Stimulated activated CD4-positive, alpha-beta T cell treated with anti-CD3 and anti-CD28 coated beads, TNF-alpha, amount 100 ng/mL, for 24 hours (primary cell): ENCODE measurements at regions not wholly inside any gene's neighbourhood (a gene's known extent, or its start where the extent isn't known, plus 50 kb on each side); places are given as distances from the start of the nearest gene placed in this dataset.

Experiments used
- DNase-seq, 3 experiments: peaks; one replicate each; pipeline ENCODE4 v3.0.0-alpha.2; 2020; ENCODE audit warnings: low read depth in 3 of 3

DNA sequence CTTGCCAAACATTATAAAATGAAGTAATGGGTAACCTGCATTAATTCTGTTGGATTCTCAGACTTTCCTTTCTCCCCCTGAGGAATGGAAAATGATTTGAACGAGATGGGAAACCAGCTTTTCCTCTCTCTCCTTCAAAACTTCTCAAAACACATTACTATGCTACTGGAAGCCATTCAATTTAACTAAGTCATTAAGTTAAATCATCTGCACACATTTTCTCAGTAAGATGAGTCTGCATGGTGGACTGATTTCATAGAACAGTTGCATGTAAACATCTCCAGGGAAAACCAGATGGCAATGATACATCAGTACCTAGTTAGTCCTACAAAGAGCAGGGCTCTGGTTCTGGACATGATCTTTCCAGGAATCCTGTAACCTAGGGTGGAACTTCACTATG lies 59.9 kb downstream of the BMP4 start:
- DNase-seq: no peak

DNA sequence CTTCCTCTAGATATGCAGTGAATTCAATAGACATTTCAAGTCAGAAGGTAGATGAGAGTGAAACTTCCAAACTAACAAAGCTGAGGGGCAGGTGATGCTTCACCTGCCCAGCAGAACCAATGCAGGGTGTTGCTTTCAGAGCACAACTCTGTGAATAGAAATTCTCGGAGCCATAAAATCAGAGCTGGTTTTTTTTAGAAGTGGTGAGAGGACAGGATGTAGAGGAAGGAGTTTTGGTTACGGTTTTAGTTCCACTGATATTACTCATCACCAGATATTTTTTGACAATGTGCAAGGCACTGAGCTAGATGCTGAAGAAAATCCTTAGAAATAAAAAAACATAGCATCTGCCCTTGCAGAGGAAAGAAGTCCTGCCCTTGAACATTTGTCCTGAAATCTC lies 62.2 kb downstream of the BMP4 start:
- DNase-seq: no peak

DNA sequence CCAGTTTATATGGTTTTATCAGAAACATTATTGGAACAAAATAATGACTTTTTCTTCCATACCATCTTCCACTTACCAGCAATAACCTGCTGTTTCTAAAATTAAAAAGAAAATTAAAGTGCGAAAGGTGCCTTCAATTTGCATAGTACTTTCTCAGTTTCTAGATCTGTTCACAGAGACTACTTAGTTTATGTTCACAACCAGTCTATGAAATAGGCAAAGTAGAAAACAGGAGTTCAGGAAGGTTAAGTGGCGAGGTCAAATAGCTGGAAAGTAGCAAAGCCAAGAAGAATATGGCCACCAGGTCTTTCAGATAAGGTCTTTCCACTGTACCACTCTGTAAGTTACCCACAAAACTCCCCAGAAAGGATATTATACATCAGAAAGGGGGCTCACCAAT lies 63.3 kb downstream of the BMP4 start:
- DNase-seq: no peak

DNA sequence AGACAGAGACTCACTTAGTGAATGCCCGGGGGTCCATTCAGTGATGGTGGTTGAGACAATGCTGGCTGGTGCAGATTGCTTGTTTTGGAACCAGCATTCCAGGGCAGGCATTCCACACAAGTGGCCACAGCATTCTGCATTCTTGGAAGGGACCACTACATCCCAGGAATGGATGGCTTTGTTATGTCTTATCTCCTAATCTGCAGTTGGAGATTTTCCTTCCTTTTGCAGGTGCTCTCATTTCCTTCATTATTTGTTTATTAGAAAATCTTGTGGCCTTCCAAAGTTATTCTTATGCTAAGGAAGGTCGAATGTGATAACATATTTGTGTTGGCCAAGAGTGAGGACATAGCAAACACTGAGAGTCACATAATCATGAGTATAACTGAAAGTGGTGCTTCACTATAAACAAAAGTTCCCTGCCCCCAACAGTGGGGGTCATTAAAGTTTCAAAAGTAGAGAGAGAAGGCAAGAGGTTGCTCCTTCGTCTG lies 66.0 kb downstream of the BMP4 start:
- no peak for DNase-seq

DNA sequence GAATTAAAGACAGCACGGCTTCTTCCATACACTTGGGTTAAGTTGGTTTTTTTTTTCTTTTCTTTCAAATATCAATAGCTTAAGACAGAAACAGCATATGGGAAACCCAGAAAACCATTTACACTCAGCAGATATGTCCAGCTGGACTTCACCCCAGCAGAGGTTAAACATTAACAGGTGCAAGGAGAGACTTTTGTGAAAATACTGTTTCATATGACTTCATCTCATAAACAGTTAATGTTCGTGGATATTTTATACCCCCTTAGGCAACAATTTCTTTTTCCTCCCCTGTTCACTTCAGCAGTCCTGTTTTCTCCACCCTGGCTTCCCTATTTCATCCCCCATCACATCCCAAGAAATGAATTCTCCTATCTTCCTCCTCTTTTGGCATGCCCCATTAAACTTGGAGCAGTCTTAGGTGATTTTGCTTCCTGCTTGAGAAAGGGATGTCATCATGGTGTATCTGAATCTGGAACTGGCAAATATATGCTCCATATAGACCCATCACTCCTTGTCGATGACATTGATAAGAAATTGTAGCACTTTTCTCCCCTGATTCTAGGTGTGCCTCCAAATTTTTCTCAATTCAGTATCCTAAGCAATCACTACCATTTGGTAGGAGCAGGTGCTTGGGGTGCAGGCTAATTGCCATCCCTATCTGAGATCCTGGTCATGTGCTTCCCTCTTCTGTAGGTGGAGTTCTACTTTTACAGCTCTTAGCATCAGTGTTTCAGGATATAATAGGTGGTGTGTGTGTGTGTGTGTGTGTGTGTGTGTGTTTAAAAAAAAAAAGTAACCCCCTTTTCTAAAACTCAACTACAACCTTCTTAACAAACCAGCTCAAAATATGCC lies 67.9 kb downstream of the BMP4 start:
- DNase-seq: no peak

DNA sequence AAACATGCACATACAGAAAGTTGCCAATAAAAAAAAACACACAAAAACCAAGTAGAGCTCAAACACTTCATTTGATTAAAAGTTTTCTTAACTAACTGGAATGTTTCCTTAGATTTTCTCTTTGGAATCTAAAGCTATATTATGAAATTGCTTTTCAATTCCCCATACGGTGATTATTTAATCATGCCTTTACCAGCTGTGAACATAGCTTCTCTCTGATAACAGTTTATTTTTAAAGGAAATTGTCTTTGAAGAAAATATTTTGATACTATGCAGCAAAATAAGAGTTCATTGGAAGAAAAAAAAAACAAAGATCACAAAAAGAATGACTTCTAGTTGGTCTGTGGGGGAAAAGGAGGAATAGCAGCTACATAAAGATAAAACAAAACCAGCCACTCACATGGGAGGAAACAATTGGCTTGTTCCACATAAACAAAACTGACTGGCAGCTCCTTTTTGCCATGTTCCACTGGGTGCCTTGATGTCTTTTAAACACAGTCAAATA lies 71.4 kb downstream of the BMP4 start:
- DNase-seq: no peak

DNA sequence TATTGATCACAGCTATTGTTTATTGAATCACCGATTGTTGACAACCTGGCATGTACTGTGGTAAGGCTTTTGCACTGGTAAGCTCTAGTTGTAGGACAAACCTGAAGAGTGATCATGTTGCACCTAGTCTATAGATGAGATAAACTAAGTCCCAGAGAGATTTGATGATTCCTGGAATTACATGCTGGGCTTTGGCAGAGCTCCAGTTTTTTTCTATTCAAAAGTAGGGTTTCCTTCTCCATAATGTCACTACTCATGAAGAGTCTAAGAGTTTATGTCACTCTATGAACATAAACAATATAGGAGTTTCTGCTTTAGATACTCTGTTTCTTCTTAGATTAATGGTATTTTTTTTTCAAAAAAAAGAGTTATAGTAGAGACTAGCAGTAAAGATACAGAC lies 72.0 kb downstream of the BMP4 start:
- no peak for DNase-seq

DNA sequence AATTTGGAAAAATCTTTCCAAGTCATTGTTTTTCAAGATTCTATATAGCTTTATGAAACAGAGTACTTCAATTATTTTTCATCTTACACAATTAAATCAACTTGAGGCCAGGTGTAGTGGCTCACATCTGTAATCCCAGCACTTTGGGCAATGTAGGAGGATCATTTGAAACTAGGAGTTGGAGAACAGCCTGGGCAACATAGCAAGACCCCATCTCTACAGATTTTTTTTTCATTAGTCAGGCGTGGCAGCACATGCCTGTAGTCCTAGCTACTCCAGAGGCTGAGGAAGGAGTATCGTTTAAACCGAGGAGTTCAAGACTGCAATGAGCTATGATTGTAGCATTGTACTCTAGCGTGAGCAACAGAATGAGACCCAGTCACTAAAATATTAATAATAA lies 72.9 kb downstream of the BMP4 start:
- DNase-seq: no peak

DNA sequence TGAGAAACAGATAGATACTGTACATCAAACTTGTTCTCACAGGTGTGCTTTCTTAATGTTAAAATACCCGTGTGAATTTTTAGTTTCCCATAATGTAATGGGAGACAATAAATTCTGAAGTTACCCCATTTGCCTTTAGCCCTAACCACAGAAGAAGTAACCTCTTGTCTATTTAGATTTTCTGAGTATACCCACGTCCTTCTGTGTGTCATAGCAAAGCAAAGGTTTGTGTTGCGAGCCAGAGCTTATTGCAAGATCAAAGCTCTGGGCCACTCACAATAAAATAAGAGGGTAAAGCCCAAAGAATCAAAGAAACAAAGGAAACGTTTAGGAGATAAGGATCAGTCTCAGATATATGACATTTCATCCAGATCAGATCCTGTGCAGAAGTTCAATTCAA lies 73.9 kb downstream of the BMP4 start:
- DNase-seq: no peak

DNA sequence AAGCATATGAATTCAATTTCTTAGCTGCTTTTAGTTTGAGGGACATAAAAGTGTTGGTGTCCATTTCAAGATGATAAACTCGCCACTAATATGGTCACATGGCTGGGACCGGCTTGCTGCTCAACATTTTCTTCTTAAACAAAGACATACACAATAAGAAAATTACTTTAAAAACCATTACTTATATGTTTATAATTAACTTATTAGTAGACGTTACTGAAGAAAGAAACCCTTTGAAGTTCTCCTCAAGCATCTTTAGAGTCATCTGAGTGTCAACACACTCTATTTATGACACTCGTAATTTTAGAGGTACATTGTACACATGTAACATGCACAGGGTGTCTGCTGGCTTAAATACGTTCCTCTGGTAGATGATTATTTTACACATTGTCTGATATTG lies 74.7 kb downstream of the BMP4 start:
- DNase-seq: no peak

DNA sequence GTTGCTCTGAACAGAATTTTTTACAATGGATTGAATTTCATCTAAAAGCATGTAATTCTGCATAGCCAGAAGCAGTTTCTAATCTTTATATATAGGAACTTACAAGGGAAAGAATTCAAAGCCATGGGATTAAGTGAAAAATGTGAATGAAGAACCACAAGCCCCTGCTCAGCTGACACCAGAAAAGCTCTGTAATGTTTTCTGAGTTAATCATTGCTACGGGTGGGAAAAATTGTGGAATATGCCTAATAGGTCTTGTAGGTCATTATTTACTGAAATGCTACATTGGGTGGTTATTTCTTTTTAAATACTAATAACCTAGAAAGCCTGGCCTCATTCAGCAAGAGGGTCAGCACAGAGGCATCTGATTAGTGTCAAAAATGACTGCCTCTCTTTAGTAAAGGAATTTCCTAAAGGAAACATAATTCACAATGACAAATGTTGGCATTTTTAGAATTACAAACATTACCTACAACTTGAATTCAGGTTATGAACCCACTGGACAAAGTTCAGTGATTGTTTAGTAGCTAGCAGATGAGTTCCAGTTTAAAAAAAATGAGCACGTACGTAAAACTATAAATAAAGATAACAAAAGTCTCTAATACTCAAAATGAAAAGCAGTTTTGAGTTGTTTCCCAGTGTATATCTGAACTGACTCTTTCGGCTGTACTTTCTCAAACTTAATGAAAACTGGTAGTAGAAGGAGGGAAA lies 75.3 kb downstream of the BMP4 start:
- no peak for DNase-seq

DNA sequence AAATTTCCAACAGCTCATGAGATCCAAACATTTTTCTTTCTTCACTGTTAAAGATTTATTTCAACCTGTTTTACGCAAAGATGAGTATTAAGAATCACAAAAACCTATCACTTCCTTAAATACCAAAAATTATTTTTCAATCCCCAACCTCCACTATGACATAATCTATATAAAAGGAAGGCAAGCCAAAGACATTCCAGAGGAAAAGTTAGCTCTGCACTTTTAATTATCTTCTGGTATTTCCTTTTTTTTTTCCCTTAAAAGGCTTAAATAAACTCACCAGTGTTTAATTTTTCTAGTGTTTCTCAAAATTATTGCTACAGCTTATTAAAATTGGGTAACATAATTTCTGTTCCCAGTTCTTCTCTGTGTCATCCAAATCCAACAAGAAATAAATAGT lies 75.9 kb downstream of the BMP4 start:
- no peak for DNase-seq

DNA sequence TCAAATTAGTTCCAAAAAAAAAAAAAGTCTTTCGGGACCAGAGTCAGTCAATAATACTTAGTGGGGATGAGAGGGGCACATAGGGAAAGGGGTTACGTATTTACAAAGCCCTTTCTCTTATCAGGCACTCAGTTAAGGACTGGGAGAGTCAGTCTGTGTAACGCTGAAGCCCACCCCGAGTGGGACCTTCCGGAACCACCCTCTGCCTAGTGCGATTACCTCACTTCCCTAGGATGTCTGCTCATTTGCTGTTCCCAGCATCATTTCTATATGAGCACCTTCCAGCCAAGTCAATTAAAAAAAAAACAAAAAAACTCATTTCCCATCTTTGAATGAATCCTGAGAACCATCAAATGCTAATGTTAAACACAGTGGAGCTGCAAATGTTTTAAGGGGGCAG lies 76.9 kb downstream of the BMP4 start:
- no peak for DNase-seq

DNA sequence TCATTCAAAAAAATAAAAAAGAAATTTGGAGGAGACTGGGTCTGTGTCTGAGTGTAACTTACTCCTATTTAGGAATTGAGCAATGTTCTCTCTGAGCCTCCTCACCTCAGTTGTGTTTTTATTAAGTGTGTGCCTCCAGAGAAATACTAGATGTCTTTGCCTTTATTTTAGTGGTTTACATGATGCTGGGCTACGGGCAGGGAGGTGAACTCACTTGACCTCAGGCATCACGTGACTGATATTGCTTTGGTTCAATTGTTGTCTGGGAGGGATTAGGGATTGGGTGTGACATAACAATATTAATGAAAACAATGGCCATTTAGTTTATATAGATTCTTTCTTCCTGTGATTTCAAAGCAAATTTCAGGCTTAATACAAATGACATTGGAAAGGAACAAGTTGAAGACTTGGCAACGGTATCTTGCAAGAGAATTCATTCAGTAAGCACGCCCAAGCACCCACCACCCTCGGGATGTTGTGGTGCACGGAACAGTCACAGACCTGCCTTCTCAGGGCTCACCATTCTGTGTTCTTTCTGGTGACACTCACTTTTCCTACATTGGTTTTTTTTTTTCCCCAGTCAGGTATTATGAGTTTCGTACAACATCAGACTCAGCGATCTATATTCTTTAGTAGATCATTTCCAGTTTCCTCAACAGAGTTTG lies 77.5 kb downstream of the BMP4 start:
- DNase-seq: no peak

DNA sequence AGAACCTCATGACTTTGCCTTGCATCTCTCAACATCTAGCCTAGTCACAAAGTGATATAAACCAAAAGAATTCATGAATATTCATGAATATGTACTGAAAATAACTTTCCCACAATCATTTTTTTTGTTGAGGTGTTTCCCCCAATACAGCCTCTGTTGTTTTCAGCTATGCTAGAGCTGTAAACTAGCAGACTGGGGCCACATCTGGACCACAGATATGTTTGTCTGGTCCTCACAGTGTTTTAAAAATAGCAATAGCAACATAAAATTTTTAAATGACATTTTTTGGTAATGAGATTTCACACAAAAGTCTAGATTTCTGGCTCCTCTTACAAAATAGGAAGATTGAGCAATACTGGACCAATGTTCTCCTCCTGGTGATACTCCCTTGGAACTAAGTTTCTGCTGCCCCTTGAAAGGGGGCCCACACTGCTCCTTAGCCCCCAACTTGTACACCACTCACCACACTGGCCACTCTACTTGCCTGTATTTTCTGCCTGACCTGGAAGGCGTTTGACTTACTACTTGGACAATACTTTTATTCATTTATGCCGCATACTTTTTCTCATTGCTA lies 81.2 kb downstream of the BMP4 start:
- no peak for DNase-seq

DNA sequence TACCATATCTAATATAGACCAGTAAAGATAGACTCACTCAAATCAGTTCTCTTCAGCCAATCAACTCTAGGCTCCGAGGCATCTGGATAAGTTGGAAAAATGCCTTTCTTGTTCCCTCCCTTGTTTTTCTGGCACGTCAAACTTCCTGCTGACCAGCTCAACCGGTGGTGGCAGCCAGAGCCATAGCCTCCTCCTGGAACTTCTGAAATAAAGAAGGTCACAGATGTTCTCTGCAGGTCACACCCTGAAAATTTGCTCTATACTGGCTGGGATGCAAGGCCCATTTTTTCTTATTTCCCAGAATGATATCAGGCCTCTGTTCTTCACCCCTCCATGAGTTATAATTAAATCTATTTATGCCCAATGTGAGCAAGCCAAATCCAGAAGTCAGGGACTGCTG lies 81.9 kb downstream of the BMP4 start:
- DNase-seq: no peak

DNA sequence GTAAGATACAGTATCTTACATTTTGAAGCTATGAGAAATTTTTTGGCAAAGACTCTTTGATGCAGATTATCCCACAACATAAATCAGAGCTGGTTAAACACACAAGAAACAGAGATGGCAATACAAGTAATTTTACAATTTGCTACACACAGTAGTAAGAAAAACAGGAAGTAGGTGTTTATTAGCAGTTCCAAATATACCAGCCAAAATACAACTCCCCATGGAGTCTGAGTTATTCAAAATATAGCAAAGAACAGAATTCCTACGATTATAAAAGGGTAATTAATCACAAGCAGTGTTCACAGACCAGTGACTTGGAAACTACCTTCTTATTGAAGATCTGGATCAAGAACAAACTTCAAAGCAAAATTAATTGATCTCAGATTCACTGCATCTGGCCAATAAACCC lies 83.9 kb downstream of the BMP4 start:
- no peak for DNase-seq

DNA sequence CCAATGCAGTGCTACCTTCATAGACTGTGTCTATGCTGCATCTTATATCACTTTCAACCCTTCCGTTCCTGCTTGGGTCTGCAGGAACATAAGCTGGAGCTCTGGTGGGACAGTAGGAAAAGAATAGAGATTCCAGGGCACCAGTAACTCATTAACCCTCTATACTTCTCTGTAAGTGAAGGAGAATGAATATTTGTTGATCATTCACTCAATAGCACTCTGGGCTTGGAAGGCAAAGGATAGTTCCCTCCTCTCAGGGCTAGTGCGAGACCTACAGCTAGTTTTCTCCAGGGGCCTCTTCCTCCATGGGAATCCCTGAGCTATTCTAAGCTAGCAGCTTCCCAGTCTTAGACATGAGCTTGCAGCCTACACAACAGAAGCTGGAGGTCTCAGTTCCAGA lies 84.7 kb downstream of the BMP4 start:
- no peak for DNase-seq

DNA sequence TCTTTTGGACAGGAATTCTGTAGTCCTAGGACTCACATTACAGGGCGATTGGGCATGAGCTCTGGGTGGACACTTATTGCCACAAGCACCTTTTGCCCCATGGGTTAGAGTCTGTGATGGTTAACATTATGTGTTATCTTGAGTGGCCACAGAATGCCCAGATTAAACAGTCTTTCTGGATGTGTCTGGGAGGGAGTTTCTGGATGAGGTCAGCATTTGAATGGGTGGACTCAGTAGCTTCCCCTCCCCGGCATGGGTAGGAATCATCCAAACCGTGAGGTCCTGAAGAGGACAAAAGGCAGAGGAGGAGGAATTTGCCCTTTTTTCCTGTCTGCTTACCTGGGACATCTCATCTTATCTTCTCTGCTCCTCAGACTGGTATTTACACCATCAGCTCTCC lies 85.6 kb downstream of the BMP4 start:
- no peak for DNase-seq

DNA sequence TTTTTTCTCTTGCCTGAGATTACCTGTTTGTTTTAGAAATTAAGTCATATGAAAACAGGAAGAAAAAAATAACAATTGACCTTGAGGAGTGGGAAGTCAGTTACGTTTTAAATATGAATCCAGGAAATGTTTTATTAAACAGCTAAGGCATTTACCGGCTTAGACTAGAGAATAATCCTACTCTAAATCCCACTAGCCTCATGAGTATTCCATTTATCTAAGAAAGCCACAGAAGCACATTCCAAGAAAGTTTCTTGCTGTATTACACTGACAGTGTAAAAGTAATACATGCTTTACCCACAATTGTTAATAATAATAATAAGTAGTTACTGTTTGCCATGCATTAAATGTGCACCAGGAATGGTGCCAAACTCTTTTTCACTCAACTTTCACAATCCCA lies 90.9 kb downstream of the BMP4 start:
- DNase-seq: no peak

DNA sequence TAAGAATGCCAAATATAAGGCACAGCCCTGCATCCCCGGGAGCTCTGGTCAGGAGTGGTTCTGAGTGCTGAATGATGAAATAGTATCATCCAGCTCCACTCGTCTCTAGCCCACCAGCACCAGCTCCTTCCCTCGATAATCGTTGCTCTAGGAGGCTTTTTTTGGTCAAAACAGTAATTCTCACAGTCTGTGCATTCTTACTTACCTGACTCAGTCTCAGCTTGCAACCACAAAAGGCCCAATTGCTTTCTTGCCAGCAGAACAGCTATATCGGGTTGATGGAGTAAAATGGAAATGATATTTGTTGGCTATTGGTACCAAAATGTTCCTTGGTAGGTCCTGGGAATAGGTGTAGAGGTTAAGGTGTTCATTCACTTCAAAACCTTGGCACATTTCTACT lies 94.8 kb downstream of the BMP4 start:
- no peak for DNase-seq

DNA sequence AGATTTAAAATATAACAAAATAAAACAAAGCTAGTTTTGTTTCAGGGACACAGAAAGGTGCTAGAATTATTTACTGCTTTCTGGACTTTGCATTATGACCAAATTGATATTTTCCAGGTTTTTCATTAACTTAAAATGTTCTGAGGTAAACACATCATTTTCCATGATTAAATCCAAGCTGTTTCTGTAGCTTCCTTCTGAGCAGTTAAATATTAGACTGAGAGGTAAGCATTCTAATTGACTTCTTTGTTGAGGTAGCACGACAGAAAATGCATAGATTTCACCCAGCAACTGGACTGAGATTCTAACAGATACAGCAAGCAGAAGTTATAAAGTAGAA lies 98.3 kb downstream of the BMP4 start:
- no peak for DNase-seq
